IPS DF 4.7 (cell line): ENCODE measurements at regions not wholly inside any gene's neighbourhood (a gene's known extent, or its start where the extent isn't known, plus 50 kb on each side); places are given as distances from the start of the nearest gene placed in this dataset.
"Not testable (repeated sequence)": the region's sequence is repeated elsewhere in the genome, so short reads cannot be mapped to it uniquely, and the experiment has no call there.

ENCODE experiments used
- DNase-seq: peaks from one replicate; pipeline ENCODE4 v3.0.0-alpha.2; 2013; ENCODE audit warnings: low spot score; ENCODE audit errors: extremely low read depth

DNA sequence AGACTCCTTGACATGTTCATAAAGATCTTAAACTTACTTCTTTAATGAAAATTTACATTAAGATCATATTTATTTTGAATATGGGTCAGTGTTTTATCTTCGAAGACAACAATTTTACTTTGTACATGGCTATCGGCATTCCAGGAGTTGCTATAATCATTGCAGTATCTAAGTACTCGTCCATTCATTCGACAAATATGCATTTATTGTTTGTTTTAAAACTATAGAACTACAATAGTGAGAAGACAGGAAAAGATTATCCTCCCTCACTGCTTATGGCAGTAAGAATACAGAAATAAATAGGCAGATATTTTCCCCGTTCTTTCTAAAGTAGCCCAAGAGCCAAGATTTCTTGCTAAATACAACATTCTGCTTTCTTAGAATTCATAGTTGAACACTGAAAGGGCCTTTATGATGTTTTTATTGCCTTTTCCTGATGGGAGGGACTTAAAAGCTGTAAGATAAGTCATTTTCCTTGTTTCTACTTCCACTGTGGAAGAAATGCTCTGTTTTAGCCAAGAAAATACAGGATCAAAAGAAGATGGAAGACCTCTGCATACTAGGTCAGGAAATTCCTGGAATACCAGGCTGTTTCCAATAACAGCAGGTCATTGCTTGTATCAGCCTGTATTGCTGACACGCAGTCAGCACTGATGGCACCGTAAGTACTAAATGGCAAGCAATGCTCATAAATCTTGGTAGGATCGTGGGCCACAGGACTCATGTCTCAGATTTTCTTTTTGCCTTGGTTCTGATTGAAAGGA, 521.0 kb upstream of the ATP2B1 start:
- peak; percentile 69 for DNase-seq

DNA sequence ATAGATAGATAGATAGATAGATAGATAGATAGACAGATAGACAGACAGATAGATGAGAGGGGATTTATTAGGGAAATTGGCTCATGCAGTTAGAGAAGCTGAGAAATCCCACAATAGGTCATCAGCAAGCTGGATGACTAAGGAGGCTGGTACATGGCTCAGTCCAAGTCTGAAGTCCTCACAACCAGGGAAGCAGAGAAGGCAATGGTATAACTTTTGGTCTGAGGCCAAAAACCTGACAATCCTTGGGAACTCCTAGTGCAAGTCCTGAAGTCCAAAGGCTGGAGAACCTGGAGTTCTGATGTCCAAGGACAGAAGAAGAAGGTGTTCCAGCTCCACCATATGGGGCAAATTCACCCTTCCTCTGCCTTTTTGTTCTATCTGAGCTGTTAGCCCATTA, 517.6 kb upstream of the ATP2B1 start:
- DNase-seq, result no peak

DNA sequence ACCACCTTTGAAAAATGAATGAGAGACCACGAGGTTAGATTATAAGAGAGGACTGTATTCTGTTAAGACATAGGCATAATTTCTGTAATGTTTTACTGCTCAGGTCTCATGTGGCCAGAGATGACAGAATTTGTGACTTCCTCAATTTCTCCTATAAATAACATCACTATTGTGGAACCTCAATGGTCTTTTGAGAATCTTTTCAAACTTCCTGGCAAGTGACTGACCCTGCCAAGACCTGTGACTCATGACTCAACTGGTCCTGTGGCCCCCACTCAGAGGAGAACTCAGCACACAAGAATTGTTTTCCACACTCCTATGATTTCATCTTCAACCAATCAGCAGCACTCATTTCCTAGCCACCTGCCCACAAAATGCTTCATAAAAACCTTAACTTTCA, 508.2 kb upstream of the ATP2B1 start:
- DNase-seq, result no peak

DNA sequence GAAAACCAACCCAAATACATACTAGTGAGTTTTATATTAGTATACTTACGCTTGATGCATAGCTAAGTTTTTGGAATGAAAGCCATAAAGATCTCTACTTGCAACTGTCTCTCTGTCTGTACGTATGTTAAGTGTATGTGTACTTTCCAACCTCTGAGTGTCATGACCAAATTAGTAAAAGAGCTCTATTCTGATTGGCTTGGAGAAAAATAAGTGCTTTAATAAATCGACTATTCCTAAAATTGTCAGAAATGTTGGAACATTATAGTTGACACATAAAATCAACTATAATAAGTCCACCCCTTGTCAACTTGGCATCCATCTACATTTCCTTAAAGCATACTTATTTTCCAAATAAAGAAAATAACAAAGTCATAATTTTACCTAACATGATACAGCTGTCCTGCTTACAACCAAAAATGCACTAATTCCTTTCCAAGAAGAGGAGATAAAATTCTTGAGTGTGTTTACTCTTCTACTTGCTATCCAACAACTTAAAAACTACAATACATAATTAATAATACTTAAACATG, 507.4 kb upstream of the ATP2B1 start:
- no peak for DNase-seq

DNA sequence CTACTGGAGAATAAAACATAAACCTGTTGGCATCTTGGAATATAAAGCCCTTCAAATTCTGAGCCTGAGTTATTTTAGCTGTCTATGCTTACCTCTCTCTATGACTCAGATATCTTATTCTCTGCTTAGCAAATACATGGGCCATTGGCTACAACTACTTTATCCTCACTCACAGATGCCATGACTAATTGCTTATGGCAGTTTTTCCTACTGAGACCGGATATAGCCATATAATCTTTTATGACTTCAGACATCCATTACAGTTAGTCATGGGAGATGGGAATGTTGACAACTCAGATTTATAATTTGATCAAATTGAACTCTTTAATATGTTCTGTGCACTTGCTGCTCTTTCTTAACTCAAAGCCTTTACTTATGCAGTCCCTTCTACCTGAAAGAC, 502.4 kb upstream of the ATP2B1 start:
- no peak for DNase-seq

DNA sequence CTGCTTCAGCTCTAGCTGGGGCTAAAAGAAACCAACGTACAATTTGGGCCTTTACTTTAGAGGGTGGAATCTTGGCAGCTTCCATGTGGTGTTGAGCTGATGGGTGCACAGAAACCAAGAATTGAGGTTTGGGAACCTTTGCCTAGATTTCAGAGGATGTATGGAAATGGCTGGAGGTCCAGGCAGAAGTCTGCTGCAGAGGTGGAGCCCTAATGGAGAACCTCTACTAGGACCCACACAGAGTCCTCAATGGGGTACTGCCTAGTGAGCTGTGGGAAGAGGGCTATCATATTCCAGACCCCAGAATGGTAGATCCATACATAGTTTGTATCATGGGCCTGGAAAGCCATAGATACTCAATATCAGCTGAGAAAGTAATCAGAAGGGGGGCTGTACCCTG, 500.4 kb upstream of the ATP2B1 start:
- DNase-seq, result no peak

DNA sequence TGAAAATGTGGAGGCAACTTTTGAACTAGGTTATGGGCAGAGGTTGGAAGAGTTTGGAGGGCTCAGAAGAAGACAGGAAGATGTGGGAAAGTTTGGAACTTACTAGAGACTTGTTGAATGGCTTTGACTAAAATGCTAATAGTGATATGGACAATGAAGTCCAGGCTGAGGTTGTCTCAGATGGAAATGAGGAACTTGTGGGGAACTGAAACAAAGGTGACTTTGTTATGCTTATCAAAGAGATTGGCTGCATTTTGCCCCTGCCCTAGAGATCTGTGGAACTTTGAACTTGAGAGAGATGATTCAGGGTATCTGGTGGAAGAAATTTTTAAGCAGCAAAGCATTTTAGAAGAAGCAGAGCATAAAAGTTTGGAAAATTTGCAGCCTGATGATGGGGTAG, 499.7 kb upstream of the ATP2B1 start:
- DNase-seq, result not testable (repeated sequence)

DNA sequence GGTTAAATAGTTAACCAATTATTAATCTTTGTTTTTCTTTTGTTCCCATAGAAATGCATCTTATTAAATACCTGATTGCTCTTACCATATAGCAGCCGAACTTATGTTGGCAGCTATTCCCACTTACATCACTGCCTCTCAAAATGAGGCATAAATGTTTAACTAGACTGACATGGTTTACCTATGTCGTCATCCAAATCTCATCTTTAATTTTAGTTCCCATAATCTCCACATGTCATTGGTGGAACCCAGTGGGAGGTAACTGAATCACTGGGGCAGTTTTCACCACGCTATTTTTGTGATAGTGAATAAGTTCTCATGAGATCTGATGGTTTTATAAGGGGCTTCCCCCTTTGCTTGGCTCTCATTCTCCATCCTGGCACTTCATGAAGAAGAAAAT, 499.2 kb upstream of the ATP2B1 start:
- no peak for DNase-seq

DNA sequence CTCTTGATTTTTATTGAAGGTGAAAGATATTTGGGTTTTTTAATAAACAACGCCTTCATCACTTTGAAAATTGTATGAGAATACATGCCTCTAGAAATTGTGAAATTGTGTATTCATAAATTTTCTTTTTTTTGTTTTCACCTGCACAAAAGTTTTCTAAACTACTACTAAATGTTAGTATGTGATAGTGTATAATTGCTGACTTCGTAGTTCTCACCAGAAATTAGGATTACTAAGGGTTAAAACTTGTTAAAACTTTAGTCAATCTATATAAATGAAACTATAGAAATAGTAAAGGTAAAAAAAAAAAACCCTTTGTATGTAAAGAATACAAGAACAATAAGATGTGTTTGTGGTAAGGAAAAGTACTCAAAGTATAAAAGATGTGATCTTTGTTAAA, 496.5 kb upstream of the ATP2B1 start:
- DNase-seq, result no peak

DNA sequence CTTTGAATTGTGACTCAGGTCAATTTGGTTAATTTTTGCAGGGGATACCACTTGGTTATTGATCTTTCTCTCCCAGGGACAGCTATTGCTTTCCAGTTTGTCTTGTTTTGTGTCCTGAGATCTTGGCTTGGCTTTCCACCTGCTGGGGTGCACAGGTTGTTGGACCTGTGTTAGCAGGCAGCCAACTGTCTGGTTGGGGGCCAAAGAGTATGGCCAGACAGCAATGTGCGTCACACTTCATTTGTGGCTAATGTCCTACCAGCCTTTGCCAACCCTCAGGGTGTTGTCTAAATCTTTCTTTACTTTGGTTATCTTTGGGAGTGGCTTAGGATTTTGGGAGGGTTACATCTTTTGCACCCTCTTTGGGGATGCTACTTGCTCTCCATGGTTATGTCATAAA, 494.9 kb upstream of the ATP2B1 start:
- DNase-seq, result no peak

DNA sequence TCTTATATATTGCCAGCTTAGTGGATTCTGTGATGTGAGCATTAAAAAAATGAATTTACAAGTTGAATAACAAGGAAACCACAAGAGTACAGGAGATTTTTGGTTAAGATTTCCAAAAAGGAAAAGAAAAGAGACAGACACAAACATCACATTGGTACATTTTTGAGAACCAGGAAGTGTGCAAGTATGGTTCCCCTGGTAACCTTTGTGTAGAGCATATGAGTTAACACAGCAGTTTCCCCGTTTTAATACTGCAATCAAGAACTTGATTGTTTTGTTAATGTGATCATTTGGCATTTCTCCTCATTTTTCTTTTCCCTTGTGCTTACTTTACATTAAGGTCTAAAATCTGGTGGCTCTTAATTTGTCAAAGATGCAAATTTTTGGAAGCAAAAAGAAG, 490.4 kb upstream of the ATP2B1 start:
- DNase-seq, result no peak

DNA sequence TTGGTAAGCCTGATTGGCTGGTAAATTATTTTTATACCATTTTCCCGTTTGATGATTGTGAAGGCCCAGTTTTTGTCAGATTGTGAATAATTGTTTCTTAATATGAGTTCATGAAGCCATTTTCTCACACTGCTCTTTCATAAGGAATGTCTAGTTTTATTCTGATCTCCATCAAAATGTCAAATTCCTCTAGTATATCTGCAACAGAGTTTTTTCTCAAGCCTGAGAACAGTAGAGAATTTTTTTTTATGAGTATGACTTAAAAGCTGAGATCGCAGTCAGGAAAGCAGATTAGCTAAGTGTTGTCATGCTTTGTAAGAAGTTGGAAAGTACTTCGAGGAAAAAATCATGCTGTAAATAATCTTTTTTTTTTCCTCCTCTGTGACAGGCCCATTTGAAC, 484.9 kb upstream of the ATP2B1 start:
- no peak for DNase-seq

DNA sequence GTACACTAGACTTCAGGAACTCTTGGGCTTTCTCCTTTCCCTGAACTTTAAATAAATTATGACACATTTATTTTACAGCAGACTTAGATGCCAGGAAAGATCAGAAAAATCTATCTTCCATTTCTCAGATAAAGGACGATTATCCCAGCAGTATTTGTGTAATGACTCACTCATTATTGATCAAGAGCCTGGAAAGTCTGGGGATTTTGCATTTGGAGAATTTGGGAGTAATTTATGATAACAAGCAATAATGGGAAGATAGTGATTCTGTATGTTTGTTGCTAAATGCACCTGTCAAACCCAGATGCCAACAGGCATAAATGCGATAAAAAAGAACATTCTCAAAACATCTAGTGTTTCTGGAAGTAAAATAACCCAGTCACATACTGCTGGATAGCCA, 480.2 kb upstream of the ATP2B1 start:
- no peak for DNase-seq

DNA sequence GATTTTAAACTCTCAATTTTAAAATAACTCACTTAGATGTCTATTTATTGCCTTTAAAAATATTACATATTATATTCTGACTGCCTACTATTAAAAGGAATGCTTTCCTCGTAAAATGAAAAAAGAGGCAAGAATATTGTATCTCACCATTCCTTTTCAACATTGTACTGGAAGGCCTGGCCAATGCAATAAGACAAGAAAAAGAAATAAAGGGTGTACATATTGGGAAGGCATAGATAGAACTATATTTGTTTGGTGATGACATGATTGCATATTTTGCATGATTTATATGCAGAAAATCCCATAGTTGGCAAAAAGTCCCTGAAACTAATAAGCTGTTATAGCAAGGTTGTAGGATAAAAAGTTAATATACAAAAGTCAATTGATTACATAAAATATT, 474.6 kb upstream of the ATP2B1 start:
- no peak for DNase-seq

DNA sequence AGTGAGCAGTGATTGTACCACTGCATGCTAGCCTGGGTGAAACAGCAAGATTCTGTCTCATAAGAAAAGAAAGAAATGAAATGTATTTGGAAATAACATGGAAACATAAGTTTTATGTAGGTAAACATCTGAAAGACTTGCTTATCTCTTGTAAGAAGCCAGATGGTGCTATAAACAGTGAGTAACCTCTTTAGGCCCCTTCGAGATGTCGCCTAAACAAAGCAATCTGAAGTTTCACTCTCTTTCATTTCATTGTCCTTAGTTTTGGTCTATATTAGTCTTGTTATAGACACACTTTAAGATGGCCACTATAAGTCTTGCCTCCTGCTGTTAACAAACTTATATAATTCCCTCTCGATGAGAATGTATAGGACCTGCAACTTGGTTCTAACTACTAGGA, 472.6 kb upstream of the ATP2B1 start:
- no peak for DNase-seq

DNA sequence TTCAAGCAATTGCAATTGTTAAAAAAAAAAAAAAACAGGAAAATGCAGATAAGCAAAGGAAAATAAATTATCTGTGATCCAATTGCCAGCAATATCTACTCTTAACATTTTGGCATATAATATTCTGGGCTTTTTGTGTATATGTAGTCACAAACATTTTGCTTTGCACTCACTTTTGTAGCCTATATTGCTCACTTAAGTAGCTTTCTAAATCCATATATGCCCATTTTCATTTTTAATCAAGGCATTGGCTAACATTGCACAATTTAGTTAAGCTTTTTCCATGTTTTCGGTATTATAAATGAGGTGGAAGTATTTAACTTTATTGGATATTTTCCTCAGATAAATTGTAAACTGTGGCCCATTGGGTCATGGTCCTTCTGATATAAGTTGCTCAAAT, 466.3 kb upstream of the ATP2B1 start:
- no peak for DNase-seq

DNA sequence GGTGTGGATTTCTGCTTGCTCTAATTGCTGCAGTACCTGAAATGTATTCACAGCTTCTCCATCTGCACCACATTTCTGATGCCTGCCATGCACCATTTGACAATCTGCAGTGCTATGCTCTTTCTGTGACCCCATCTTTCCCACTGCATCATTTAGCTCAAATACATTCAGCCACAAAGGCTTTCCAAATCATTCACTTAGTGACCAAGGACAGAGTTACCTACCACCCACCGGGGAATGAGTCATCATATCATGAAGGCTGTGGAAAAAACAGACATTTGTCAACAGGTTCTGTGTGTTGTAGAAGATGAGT, 465.5 kb upstream of the ATP2B1 start:
- DNase-seq, result no peak

DNA sequence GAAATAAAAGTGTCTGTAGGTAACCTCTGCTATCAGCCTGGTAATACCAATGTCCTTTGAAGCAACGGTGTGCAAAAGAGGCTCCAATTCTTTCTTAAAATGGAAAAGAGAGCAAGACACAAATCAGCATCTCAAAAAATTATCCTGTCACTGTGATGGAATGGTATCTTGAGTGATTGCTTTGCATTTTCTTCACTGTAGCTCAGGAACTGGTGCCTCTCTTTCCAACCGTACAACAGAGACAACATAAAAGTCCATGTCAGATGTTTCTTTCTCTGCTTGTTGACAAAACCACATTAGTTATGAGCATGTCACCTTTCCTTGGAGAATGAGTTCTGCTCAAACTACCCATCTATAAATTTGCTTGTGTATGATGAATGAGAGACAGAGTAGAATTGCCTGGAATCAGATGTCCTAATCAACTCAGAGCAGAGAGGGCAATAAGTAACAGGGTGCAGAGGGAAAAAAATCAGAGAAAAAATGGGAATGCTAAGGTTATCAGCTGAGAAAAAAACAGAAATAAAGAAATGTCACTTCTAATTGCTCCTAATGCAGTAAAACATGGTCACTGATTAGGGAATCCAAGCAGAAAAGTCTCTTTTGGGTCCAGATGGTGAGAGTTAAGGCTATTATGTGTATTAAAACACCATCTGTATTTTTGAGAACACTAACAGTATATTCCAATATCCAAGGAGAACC, 465.0 kb upstream of the ATP2B1 start:
- DNase-seq, result no peak

DNA sequence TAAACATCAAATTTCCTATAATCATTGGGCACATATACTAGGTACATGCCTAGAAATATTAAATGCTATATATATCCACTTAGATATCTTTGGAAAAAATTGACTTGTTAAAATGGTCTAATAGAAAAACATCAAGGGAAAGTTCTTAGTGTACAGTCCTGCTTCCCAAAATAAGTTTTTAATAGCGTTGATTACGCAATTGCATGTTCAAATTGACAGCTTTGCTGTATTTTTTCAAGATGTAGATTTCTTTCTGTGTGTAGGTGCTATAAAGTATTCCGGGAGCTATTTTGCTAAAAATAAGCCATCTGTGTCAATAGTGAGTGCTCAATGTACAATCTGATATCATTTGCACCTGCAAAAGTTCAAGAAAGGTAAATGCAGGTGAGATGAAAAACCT, 463.9 kb upstream of the ATP2B1 start:
- DNase-seq, result no peak

DNA sequence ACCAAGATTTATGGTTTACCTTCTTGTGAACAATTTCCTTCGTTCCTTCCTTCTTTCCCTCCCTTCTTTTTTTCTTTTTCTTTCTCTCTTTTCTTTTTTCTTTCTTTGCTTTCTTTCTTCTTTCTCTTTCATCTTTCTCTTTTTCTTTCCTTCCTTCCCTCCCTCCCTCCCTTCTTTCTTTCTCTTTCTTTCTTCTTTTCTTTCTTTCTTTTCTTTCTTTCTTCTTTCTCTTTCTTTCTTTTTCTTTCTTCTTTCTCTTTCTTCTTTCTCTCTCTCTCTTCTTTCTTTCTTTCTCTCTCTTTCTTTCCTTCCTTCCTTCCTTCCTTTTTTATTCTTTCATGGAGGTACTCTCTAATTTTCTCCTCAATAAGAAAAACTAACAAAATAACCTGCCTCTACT, 462.1 kb upstream of the ATP2B1 start:
- DNase-seq, result no peak

DNA sequence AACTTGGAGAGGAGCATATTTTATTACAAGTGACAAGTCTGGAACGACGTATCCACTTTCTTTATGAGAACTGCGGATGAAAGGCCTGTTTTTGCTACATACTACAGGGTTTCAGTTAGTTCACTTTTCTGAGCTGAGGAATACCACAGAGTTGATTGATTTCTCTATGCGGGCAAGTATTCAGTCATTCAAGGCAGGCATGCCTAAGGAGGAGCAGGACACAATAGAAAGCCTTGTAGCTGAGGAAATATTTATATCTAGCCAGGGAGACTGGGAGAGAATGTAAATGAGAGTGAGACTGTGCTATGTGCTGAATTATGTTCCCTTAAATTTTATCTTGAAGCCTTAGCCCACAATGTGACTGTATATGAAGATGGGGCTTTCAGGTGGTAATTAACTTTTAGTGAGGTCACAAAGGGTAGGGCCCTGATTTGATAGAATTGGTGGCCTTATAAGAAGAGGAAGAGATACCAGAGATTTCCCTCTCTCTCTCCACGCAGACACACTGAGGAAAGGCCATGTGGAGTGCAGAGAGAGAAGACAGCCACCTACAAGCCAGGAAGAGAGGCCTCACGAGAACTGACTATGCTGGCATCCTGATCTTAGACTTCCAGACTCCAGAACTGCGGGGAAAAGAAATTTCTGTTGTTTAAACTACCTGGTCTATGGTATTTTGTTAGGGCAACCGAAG, 459.0 kb upstream of the ATP2B1 start:
- DNase-seq, result no peak

DNA sequence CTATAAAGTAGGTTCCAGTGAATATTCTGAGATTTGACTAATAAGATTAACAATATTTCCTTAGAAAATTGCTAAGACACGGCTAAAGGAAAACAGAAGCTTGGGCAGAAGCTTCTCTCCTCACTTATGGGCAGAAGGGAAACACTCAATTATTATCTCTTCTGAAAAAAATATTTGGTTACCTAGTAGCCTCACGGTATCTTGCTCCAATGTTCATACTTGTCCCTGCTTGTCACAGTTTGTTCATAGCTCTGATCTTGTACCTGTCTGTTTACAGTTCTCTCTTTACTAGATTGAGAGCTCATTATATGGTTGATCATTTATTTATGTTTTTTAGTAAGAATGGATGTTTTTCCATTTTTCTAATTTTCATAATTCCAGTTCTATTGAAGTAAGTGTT, 458.0 kb upstream of the ATP2B1 start:
- no peak for DNase-seq

DNA sequence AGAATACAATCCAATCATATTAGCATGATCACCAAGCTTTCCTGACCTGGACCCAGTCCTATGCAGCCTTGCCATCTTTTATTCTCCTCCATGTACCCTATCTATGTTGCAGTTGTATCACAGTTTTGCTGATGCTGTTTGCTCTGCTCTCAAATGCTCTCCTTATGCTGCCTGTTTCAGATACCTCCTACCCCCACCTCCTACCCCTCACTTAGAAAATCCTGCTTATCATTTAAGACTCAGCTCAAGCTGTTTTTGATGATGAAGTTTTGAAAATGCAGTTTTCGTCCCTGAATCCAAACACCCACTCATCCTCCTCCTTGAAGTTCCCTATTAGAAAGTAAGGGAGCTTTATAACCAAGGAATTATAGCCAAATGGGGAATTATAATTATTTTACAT, 457.4 kb upstream of the ATP2B1 start:
- no peak for DNase-seq
